ENCODE measurements at regions not wholly inside any gene's neighbourhood (a gene's known extent, or its start where the extent isn't known, plus 50 kb on each side); places are given as distances from the start of the nearest gene placed in this dataset.
"Not testable (repeated sequence)": the region's sequence is repeated elsewhere in the genome, so short reads cannot be mapped to it uniquely, and the experiment has no call there.

DNA sequence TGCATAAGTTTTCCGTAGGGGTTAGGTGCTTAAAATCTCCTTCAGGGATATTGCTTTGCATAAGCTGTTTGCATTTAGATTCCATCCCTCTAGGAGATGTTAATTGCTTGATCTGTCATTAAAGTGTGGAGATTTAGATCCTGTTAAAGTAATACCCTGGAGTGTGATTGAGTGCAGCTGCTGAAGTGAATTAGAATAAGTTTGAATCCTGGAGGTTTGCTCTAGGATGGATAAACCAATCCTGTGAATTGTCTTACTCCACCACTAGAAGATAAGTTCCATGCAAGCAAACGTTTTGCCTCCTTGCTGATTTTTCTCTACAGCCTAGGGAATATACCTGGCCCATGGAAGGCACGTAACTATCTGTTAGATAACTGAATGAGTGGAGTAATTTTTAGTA, 1487.2 kb upstream of the PRR20A start:
- intact Hi-C loops (cut with DNase I, micrococcal nuclease), result no loop called here
- no peaks in the 10 kb centered on the region for H3K4me1 Mint-ChIP-seq
- H3K4me3 Mint-ChIP-seq, result no peak overlapping the region
- ChIA-PET CTCF (no interaction called here), POLR2A (no interaction called here)
- no peaks in the 10 kb centered on the region for H3K27me3 Mint-ChIP-seq
- no peaks in the 10 kb centered on the region for H3K36me3 Mint-ChIP-seq (ENCODE audit: low read depth)
- no peak overlapping the region for H3K27ac Mint-ChIP-seq
- DNase-seq (no peak), ATAC-seq (no peak)
- peaks cover 19% of the 10 kb centered on the region for H3K9me3 Mint-ChIP-seq (ENCODE audit: low read depth)

DNA sequence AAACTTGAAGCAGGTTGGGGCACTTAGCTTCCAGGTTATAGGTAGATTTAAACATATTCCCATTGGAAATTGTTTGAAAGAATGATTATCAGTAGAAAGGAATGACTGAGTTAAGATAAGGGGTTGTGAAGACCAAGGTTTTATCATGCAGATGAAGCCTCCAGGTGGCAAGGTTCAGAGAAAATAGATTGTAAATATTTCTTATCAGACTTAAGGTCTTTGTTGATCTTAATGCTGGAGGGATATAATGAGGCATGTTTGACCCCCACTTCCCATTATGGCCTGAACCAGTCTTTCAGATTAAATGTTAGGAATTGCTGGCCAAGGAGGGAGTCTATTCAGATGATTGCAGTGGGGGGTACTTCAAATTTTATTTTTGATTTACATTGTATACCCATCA, 1486.5 kb upstream of the PRR20A start:
- DNase-seq, result no peak
- Mint-ChIP-seq H3K9me3 (ENCODE audit: low read depth) (peaks cover 19% of the 10 kb centered on the region), H3K27ac (no peak overlapping the region), H3K4me1 (no peaks in the 10 kb centered on the region), H3K27me3 (no peaks in the 10 kb centered on the region), H3K4me3 (no peak overlapping the region), H3K36me3 (ENCODE audit: low read depth) (no peaks in the 10 kb centered on the region)
- intact Hi-C loops (cut with DNase I, micrococcal nuclease), result no loop called here
- CTCF ChIA-PET, result no interaction called here
- no peak for ATAC-seq
- POLR2A ChIA-PET, result no interaction called here

DNA sequence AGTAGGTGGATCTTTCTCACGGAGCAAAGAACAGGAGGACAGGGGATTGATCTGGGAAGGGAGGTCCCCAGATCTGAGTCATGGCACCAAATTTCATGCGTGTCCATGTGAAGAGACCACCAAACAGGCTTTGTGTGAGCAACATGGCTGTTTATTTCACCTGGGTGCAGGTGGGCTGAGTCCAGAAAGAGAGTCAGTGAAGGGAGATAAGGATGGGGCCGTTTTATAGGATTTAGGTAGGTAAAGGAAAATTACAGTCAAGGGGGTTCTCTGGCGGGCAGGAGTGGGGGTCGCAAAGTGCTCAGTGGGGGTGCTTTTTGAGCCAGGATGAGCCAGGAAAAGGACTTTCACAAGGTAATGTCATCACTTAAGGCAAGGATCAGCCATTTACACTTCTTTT, 1480.5 kb upstream of the PRR20A start:
- intact Hi-C loops (cut with DNase I, micrococcal nuclease); POLR2A ChIA-PET; H3K27ac Mint-ChIP-seq; DNase-seq; H3K36me3 Mint-ChIP-seq (ENCODE audit: low read depth); H3K4me1 Mint-ChIP-seq; H3K4me3 Mint-ChIP-seq; ATAC-seq; CTCF ChIA-PET; H3K27me3 Mint-ChIP-seq: not testable (repeated sequence)
- peaks cover 33% of the 10 kb centered on the region for H3K9me3 Mint-ChIP-seq (ENCODE audit: low read depth)

DNA sequence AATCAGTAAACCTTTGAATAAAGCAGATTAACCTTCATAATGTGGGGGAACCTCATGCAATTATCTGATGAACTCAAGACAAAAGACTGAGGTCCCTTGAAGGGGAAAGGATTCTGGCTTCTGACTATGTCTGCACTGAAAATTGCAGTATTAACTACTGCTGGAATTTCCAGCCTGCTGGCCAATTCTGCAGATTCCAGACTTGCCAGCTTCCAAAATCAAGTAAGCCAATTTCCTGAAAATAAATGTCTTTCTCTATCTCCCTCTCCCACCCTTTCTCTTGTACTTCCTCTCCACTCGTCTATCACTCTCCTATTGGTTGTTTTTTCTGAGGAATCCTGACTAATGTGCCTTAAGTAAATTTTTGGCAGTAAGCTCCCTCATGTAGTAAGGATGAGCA, 1479.9 kb upstream of the PRR20A start:
- no peak overlapping the region for H3K27ac Mint-ChIP-seq
- ATAC-seq (no peak), DNase-seq (no peak)
- intact Hi-C loops (cut with DNase I, micrococcal nuclease), result no loop called here
- no peaks in the 10 kb centered on the region for H3K4me1 Mint-ChIP-seq
- peaks cover 32% of the 10 kb centered on the region for H3K9me3 Mint-ChIP-seq (ENCODE audit: low read depth)
- ChIA-PET POLR2A (no interaction called here), CTCF (no interaction called here)
- H3K36me3 Mint-ChIP-seq (ENCODE audit: low read depth), result no peaks in the 10 kb centered on the region
- no peak overlapping the region for H3K4me3 Mint-ChIP-seq
- no peaks in the 10 kb centered on the region for H3K27me3 Mint-ChIP-seq

DNA sequence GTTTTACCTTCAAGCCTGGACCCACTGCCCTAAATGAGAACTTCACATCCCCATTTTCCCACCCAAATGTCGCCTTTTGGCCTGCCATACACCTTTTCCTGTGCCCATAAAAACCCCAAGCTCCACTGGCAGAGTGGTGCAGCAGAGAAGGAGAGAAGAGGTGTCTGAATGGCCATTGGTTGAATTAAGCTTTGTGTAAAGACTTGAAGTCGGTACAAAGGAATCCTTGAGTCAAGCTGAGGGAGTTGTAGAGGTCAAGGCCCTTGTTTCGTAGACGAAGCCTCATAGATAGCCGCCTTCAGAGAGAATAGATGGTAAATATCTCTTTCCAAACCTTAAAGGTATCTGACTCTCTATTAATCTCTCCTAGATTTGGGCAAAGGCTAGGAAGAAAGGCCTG, 1479.2 kb upstream of the PRR20A start:
- H3K27me3 Mint-ChIP-seq, result no peaks in the 10 kb centered on the region
- peaks cover 29% of the 10 kb centered on the region for H3K9me3 Mint-ChIP-seq (ENCODE audit: low read depth)
- H3K27ac Mint-ChIP-seq, result no peak overlapping the region
- ChIA-PET CTCF (no interaction called here), POLR2A (no interaction called here)
- H3K4me1 Mint-ChIP-seq, result no peaks in the 10 kb centered on the region
- intact Hi-C loops (cut with DNase I, micrococcal nuclease), result no loop called here
- H3K36me3 Mint-ChIP-seq (ENCODE audit: low read depth), result no peaks in the 10 kb centered on the region
- no peak overlapping the region for H3K4me3 Mint-ChIP-seq
- ATAC-seq (no peak), DNase-seq (no peak)

DNA sequence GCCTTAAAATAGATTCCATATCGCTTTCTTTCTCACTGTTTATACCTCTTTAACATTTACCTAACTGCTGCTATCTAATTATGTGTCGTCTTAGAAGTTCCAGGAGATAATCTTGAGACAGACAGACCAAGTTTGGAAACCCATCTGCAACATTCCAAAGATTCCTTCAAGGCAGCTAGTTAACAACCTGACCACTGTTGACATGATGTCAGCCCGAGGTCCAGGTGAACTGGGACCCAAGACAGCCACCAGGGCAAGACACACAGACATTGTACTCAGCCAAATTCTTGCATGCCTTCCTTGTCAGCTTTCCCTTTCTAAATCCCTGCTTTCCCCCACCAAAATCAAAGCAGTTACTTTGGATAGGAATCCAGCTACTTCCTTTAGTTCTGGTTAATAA, 1476.5 kb upstream of the PRR20A start:
- ATAC-seq (no peak), DNase-seq (no peak)
- POLR2A ChIA-PET, result no interaction called here
- intact Hi-C loops (cut with DNase I, micrococcal nuclease), result no loop called here
- H3K9me3 Mint-ChIP-seq (ENCODE audit: low read depth), result peaks cover 21% of the 10 kb centered on the region
- no peaks in the 10 kb centered on the region for H3K4me1 Mint-ChIP-seq
- no peak overlapping the region for H3K4me3 Mint-ChIP-seq
- H3K27me3 Mint-ChIP-seq, result no peaks in the 10 kb centered on the region
- no peaks in the 10 kb centered on the region for H3K36me3 Mint-ChIP-seq (ENCODE audit: low read depth)
- CTCF ChIA-PET, result no interaction called here
- no peak overlapping the region for H3K27ac Mint-ChIP-seq

DNA sequence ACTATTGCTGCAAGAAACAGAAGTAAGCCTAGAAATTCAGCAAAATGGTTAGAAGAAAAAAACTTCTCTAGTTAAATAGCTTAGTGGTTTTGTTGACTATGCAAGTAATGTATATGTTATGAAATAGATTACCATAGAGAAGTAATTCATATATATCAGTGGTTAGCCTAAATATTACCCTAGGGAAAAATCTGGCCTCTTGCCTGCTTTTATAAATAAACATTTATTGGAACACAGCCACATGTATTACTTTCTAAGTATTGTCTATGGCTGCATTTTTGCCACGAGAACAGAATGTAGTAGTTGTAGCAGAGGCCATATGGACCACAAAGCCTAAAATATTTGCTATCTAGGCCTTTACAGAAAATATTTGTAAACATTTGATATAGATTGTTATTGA, 1471.7 kb upstream of the PRR20A start:
- ATAC-seq (no peak), DNase-seq (no peak)
- intact Hi-C loops (cut with DNase I, micrococcal nuclease), result no loop called here
- peaks cover 10% of the 10 kb centered on the region for H3K9me3 Mint-ChIP-seq (ENCODE audit: low read depth)
- POLR2A ChIA-PET, result no interaction called here
- CTCF ChIA-PET, result no interaction called here
- H3K4me1 Mint-ChIP-seq, result no peaks in the 10 kb centered on the region
- H3K36me3 Mint-ChIP-seq (ENCODE audit: low read depth), result no peaks in the 10 kb centered on the region
- no peak overlapping the region for H3K4me3 Mint-ChIP-seq
- no peak overlapping the region for H3K27ac Mint-ChIP-seq
- no peaks in the 10 kb centered on the region for H3K27me3 Mint-ChIP-seq

DNA sequence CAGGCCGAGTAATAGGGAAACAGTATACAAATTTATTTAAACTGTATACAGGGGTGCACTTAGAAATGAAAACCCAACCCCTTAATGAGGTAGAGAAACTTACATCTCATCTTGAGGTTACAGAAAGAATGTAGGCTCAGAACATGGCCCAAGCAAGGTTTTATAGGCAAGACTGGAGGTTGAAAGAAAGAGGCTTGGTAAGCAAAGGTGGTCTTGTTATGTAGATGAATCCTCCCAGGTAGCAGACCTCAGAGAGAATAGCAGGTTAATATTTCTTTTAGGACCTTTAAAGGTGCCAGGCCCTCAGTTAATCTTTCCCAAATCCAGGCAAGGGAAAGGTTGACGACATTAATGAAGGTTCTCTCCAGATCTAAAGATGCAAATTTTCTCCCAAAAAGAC, 1466.8 kb upstream of the PRR20A start:
- intact Hi-C loops (cut with DNase I, micrococcal nuclease), result no loop called here
- H3K27me3 Mint-ChIP-seq, result no peaks in the 10 kb centered on the region
- no peaks in the 10 kb centered on the region for H3K36me3 Mint-ChIP-seq (ENCODE audit: low read depth)
- H3K27ac Mint-ChIP-seq, result no peak overlapping the region
- peaks cover 13% of the 10 kb centered on the region for H3K9me3 Mint-ChIP-seq (ENCODE audit: low read depth)
- ATAC-seq, result no peak
- CTCF ChIA-PET, result no interaction called here
- POLR2A ChIA-PET, result no interaction called here
- no peak for DNase-seq
- H3K4me3 Mint-ChIP-seq, result no peak overlapping the region
- no peaks in the 10 kb centered on the region for H3K4me1 Mint-ChIP-seq

DNA sequence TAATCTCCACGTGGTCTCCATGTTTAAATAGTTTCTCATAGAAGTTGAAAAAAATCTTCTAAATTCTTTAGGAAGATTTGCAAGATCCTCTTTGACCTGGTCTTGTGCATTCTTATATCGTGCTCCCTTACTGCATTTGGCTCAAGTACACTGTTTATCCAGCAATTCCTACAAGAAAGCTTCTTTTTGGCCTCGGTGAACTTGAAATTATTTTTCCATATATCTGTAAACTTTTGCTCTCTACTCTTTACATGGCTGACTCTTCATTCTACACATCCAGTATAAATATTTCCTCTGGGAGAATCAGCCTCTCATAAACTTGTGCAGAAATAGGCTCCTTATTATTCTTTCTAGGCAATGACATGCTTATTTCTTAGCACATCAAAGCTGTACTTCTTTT, 1457.9 kb upstream of the PRR20A start:
- no peaks in the 10 kb centered on the region for H3K4me1 Mint-ChIP-seq
- intact Hi-C loops (cut with DNase I, micrococcal nuclease), result no loop called here
- no peak for DNase-seq
- H3K4me3 Mint-ChIP-seq, result no peak overlapping the region
- ATAC-seq, result no peak
- ChIA-PET POLR2A (no interaction called here), CTCF (no interaction called here)
- no peaks in the 10 kb centered on the region for H3K27me3 Mint-ChIP-seq
- peaks cover 17% of the 10 kb centered on the region for H3K9me3 Mint-ChIP-seq (ENCODE audit: low read depth)
- no peak overlapping the region for H3K27ac Mint-ChIP-seq
- no peaks in the 10 kb centered on the region for H3K36me3 Mint-ChIP-seq (ENCODE audit: low read depth)

DNA sequence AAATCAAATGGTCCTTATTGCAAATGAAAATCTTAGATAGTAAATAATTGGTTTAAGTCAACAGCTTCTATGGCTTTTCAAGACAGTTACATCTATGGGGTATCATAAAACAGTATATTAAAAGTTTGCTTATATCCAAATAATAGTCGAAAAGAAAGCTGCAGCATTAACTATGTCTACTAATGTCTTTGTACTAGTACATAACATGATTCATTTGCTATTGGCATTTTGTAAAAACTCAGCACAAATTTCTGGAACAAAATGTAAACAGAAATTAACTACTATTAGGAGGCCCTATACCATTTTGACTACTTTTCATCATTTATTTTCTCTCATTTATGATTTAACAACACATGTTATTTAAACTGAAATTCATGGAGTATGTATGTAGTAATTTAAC, 1435.2 kb upstream of the PRR20A start:
- ChIA-PET POLR2A (no interaction called here), CTCF (no interaction called here)
- H3K4me3 Mint-ChIP-seq, result no peak overlapping the region
- intact Hi-C loops (cut with DNase I, micrococcal nuclease), result no loop called here
- H3K4me1 Mint-ChIP-seq, result no peaks in the 10 kb centered on the region
- no peak for DNase-seq
- H3K27ac Mint-ChIP-seq, result no peak overlapping the region
- H3K36me3 Mint-ChIP-seq (ENCODE audit: low read depth), result no peaks in the 10 kb centered on the region
- H3K27me3 Mint-ChIP-seq, result no peaks in the 10 kb centered on the region
- H3K9me3 Mint-ChIP-seq (ENCODE audit: low read depth), result peaks cover 7% of the 10 kb centered on the region
- no peak for ATAC-seq

DNA sequence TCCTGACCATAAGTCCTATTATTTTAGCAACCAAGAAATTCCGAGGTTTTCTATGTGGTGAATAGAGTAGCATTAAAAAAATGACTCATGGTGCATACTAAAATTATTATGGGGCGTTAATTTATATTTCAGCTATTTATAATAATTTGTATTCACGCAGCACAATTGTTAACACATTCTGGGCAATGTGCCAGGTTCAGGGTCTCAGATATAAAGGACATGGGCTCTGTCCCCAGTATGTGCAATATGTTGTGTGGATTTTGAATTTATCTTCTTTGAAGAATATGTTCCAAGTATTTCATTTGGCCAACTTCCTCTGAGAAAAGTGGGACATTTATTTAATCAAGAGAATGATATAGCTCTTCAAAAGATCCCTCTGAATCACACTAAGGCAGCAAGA, 1434.7 kb upstream of the PRR20A start:
- DNase-seq, result no peak
- Mint-ChIP-seq H3K36me3 (ENCODE audit: low read depth) (no peaks in the 10 kb centered on the region), H3K4me3 (no peak overlapping the region), H3K27me3 (no peaks in the 10 kb centered on the region), H3K4me1 (no peaks in the 10 kb centered on the region), H3K9me3 (ENCODE audit: low read depth) (peaks cover 7% of the 10 kb centered on the region), H3K27ac (no peak overlapping the region)
- CTCF ChIA-PET, result no interaction called here
- ATAC-seq, result no peak
- intact Hi-C loops (cut with DNase I, micrococcal nuclease), result no loop called here
- POLR2A ChIA-PET, result no interaction called here

DNA sequence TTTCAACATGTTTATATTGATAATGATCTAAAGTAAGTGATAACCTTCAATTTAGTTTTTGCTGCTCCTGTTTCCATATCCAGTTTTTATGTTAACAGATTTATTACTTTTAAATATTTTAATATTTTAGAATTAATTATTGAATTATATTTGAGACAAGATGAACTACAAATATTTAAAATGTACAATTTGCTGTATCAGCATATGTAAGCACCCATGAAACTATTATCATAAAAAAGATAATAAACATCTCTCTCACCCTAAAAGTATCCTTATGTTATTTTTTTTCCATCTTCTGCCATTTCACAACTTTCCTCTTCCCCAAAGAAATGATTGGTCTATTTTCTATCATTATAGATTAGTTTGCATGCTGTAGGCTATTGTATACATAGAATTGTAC, 1426.6 kb upstream of the PRR20A start:
- Mint-ChIP-seq H3K4me1 (no peaks in the 10 kb centered on the region), H3K4me3 (no peak overlapping the region), H3K36me3 (ENCODE audit: low read depth) (no peaks in the 10 kb centered on the region), H3K9me3 (ENCODE audit: low read depth) (peaks cover 9% of the 10 kb centered on the region), H3K27ac (no peak overlapping the region), H3K27me3 (no peaks in the 10 kb centered on the region)
- intact Hi-C loops (cut with DNase I, micrococcal nuclease), result no loop called here
- POLR2A ChIA-PET, result no interaction called here
- no peak for ATAC-seq
- CTCF ChIA-PET, result no interaction called here
- DNase-seq, result no peak

DNA sequence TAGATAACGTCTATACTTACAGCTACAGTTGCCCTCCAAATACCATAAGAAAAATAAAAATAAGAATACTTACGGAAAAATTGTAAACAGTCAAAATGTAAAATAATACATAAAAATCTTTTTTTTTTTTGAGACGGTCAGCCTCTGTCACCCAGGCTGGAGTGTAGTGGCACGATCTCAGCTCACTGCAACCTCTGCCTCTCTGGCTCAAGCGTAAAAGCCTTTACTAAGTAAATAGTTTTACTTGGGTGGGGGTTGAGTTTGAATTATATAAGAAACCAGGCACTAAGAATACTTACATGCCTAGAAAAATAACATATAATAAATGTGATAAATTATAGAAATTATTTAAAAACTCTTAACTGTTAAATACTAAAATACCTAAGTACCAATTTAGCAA, 1413.0 kb upstream of the PRR20A start:
- CTCF ChIA-PET, result no interaction called here
- H3K27ac Mint-ChIP-seq, result no peak overlapping the region
- ATAC-seq, result no peak
- POLR2A ChIA-PET, result no interaction called here
- H3K36me3 Mint-ChIP-seq (ENCODE audit: low read depth), result no peaks in the 10 kb centered on the region
- H3K9me3 Mint-ChIP-seq (ENCODE audit: low read depth), result peaks cover 15% of the 10 kb centered on the region
- intact Hi-C loops (cut with DNase I, micrococcal nuclease), result no loop called here
- no peak for DNase-seq
- H3K27me3 Mint-ChIP-seq, result no peaks in the 10 kb centered on the region
- no peak overlapping the region for H3K4me3 Mint-ChIP-seq
- no peaks in the 10 kb centered on the region for H3K4me1 Mint-ChIP-seq
